GM18909 (cell line): ENCODE measurements at regions not wholly inside any gene's neighbourhood (a gene's known extent, or its start where the extent isn't known, plus 50 kb on each side); places are given as distances from the start of the nearest gene placed in this dataset.
"Not testable (repeated sequence)": the region's sequence is repeated elsewhere in the genome, so short reads cannot be mapped to it uniquely, and the experiment has no call there.

Experiments used
- ATAC-seq: cut with Tn5 transposase; IDR thresholded peaks from one replicate; pipeline ENCODE4 v1.9.1; 2021; ENCODE audit warnings: mild to moderate bottlenecking; ENCODE audit not compliant: unreplicated experiment, poor library complexity

DNA sequence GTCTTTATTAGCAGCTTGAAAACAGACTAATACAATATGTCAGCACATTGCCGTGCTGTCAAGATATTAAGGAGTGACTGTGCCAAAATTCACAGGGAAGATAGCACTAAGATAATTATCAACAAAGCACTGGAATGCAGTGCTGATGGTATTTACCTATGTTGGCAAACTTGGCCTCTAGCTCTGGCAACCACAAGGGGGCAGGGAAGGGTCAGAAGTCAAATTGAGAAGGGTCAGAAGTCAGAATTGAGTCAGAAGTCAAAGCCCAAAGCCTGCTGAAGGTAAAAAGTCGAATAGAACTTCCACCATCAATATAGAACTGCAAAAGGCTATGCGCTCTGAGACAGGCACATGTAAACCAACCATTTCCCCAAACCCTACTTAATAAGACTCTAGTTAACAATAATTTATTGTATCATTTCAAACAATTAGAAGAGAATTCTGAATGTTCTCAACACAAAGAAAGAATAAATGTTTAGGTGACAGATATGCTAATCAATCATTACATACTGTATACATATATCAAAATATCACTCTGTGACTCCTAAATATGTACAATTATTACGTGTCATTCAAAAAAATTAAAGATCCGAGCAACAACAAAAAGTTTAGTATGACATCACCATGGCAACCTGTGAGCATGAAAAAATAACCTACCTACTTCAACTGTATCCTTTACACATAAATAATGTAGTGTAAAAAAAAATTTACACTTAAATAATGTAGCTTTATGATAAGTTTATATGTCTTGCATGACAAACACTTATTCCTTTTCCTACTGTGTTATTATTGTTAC, 916.1 kb downstream of the KCNJ2 start:
- ATAC-seq: no peak

DNA sequence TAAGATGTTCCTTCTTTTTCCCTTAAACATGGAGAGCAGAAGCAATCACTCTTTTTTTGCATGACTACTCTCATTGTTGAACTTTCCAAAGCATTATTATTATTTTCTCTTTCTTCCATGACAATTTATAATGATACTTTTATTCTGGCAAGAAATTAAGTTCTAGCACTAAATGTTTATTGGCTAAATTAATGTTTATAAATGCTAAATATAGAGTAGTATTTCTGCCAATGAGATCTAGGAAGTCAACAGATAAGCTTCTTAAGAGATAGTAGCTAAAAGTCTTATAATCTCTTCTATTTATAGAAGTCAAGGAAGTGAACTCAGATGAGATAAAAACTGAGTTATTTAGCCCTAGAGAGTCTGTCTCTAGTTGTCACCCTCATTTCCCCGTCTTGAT, 920.1 kb downstream of the KCNJ2 start:
- ATAC-seq: no peak

DNA sequence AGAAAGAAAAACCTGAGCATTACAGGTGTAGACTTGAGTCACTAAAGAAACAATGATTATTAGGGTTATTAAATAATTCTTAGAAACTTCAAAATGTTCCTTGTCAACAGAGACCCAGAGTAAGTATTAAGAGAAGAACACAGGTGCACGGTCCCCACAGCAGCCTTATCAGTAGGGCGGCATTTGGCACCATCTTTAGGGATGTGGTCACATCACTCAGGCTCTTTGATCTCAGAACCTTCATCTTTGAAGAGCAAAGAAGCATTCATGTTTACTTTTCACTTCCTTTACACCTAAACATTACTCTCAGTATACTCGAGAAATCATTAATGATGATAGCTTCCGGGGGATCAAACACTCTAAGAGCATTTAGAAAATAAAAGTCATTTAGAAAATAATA, 928.7 kb downstream of the KCNJ2 start:
- no peak for ATAC-seq

DNA sequence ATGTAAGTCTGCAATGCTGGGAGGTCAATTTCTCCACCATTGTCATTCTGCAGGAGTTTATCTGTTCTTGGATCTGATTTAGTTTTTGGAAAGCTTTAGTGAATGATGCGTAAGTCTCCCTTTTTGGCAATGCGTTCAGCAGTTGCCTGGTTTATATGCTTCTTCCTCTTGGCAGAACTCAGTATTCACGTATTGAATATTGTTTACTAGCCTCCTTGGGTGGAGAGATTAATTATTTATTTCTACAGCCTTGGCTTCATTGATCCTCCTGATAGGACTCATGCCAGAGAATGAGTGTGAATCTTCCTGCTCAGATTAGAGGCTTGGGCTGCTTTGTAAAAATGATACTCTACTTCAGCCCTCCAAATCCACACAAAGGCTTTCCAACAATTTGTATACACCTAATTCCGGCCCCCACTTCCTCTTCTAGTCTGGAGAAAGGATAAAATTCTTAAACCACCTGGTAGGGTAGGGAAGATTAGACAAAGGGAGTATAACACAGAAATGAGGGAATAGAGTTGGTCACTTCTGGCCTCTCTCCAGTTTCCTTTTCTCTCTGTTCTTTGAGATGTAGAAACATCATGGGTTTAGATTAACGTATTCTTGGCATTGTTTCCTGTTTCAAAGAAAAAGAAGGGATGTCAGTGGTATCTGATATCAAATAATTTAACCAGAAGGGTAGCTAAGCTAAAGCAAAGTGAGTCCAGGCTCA, 929.8 kb downstream of the KCNJ2 start:
- ATAC-seq: no peak

DNA sequence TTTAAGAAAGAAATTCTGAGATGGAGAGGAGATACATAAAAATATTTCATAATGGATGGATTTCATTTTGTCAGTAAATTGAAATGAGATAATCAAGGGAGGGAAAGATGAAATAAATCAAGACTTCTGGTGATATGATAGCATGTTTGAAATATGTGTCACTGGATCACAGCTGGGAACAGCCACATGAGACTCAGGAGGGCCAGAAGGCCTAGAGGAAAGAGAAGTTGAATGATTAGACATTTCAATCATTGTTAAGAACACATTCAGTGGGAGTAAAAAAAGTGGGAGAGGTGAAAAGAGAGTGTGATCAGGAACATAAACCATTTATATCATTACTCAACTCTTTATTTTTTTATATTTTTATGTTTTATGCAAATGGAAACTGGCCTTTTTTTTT, 933.4 kb downstream of the KCNJ2 start:
- no peak for ATAC-seq

DNA sequence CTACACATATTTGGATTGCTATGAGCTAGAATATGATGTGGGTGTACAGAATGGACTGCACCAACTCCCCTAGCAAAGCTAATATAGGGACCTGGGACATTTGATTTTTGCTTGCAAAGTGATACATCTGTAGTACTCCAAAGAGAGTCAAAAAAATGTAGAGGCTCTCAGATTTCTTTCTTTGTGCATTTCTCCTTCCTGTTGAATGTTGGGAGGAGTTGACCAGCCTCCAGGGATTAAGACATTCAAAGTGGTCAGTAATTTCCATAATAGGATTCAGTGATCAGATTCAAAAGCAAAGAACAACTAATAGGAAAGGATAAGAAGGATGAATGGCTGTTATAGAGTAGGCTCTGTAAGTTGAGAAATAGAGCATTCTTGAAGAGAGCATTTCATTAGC, 934.9 kb downstream of the KCNJ2 start:
- ATAC-seq: no peak

DNA sequence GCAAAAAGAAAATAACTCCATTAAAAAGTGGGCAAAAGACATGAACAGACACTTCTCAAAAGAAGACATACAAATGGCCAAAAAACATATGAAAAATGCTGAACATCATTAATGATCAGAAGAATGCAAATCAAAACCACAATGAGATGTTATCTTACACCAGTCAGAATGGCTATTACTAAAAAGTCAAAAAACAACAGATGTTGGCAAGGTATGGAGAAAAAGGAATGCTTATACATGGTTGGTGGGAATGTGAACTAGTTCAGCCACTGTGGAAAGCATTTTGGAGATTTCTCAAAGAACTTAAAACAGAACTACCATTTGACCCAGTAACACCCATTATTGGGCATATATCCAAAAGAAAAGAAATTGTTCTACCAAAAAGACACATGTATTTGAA, 936.7 kb downstream of the KCNJ2 start:
- ATAC-seq: not testable (repeated sequence)

DNA sequence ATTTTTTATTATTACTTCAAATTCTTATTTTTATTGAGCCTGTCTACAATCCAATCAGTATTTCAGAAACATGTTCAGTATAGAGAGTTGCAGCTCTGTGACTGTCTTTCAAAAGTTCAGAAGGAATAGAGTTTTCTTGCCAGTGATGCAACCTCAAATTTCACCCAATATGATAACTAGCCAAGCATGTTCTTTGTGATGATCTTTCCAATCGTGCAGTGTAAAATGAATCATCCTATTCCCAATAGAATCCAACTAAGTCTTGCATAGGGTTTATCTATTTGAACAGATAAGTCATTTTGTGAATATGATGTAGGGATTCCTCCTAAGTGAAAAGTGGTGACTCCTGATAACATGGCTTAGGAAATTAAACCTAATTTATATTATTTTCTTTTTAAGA, 937.8 kb downstream of the KCNJ2 start:
- no peak for ATAC-seq

DNA sequence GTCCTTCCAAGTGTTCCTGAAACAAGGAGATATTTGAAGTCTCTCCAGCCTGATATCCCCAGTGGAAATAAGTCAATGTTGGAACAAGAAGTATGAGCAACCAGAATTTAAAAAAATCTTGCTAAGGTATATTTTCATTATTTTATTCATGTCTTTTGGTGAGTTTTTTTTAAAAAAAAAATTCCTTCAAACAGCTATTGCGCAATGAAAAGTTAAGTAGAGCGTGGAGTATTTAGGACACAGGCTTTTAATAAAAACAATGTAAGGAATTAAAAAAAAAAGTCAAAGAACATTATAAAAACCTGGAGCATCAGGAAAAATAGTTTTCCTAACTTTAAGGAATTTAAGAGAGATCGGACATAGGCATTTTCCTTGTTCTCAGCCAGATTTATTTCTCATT, 940.4 kb downstream of the KCNJ2 start:
- no peak for ATAC-seq

DNA sequence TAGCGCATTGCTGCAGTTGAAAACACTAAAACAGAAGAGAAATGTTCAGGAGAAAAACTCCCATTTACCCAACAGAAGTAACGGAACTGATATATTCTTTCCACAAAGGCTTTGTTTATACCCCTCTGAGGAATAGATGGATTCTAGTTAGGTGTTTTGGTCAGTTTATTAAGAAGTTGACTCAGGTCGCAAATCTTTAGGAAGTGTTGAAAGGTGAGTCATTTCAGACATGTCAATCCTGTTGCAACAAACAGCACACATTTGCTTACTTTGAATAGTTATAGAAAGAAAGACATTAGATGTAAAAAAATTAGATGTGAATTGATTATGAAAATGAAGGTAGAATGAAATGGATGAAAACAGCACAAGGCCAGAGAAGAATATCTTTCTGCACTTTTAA, 941.0 kb downstream of the KCNJ2 start:
- ATAC-seq: no peak

DNA sequence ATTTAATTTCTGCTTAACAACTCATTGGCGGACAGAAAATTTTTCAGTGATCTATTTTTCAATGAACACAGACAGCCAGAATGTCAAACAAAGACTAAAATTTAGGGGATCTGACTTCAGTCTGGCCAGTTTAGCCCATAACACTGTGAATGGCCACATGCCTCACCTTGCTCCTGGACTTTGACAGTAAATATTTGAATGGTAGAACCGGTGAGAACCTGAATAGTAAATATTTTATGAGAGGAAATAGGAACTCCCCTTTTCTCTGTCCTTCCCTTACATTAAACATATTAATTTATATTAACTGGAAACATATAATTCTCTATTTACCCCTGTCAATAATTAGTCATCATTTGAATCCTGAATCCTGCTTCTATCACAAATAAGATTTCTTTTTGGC, 942.1 kb downstream of the KCNJ2 start:
- ATAC-seq: no peak

DNA sequence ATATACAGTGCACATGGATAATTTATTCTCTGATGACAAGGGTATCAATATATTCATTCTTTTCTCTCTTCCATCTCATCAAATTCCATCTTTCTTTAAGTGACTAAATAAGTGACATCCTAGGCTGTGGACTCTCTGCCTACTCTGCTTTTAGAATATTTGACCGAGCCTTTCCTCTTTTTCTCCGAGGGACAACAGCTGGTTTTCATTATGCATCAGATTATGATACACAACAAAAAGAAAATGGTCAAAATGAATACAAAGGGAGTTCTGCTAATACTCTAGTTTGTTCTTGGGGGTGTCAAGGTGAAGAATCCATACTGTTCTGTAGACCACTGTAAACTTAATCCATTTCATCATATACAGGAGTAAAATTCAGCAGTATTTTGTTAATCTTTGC, 942.6 kb downstream of the KCNJ2 start:
- ATAC-seq: no peak

DNA sequence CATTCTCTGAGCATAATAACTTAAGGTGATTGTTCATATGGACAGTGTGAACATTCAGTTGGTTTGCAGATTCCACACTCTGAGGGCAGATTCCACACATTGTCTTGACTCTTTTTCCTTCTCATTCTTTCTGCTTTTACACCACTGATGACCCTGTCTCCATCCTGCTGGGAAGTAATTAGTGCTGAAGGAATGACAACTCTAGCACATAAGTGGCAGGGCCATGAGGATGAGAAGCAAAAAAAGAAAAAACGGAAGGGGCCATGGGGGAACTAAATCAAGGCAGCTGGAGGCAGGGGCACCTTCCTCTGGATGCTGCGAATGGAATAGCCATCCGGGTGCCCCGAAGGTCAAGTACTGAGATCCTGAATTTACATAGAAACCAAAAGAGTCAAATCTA, 944.0 kb downstream of the KCNJ2 start:
- no peak for ATAC-seq

DNA sequence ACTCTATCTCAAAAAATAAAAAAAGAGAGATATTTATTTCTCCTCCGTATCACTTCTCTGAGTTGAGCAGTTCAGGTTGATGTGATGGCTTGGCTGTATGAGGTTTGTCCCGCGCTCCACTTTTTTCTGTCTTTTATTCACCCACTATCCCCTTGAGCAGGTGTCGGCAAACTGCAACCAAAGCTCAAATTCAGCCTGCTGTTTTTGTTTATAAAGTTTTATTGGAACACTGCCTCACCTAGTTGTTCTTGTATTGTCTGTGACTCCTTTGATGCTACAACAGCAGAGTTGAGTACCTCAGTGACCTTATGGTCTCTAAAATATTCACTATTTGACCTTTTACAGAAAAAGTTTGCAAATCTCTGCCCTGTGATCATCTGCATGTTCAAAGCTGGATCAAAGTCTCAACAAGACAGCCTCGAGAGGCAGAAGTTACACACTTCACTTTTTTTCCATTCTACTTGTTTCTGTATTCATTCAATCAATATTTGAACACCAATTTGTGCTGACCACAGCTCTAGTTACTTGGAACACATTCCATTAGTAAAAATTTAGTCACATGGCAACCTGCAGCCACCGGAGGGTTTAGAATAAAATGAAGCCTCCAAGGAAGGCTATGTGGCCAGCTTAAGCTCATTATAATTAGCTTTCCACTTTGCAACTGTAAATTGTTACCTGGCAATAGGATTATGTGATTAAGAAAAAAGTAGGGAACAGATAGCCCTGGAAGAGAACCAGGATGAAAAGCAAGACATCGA, 945.8 kb downstream of the KCNJ2 start:
- ATAC-seq: no peak

DNA sequence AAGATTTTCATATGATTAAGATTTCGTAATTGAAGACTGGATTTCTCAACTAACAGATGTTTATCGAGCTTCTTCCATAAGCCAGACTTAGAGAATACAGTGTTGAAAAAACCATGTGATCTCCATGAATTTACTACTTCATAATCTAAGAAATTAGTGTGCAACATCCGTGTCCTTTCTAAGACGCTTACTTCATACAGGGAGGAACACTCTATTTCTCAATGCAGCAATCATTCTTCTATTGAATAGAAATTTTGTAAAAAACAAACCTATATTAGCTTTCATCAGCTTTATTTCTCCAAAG, 946.3 kb downstream of the KCNJ2 start:
- no peak for ATAC-seq

DNA sequence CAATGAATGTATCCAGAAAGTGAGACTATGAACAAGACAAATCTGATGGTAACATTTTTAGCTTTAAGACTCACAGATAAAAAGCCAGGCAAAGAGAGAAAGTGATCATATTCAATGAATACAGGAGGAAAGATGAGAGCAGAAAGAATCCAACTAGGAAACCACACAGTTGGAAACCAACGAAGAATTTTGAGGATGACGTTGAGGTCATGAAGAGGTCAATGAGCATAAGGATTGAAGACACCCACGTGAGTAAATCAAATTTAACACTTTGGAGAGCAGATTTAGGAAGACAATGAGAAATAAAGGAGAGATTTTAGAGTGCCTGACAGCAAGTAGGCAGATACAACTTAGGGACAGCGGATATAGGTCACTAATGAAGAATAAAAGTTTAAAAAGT, 948.1 kb downstream of the KCNJ2 start:
- no peak for ATAC-seq

DNA sequence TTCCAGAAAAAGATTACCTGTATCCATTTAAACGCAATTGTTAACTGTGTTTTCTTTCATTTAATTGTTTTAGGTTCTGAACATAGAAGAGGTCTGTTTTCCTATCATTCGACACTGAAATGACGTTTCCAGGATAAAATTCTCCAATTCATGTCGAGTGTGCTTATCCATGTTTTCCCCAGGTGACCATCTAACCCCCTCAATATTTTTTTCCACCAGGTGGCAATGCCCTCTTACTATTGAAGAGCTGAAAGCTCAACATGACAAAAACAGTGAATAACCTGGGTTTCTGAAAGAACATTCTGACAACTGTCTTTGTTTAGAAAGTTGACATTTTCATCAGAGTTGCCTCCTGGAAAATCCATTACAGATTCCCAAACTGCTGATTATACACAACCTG, 948.7 kb downstream of the KCNJ2 start:
- ATAC-seq: no peak

DNA sequence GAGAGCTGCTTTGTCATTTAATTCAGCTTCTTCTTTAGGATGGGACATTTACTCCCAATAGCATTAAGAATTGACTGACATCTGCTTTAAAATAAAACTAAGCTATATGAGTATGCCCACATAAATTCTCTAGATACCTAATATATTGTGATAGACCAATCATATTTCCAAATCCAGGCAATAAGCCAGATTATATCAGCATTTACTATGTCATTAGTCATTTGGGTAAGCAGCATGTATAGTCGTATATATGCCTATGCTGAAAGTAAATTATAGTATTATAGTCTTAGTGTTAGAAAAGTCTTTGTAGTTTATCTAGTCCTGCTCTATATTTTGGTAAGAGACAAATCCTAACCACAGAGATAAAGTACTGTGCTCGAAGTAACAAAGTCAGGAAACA, 958.1 kb downstream of the KCNJ2 start:
- ATAC-seq: no peak

DNA sequence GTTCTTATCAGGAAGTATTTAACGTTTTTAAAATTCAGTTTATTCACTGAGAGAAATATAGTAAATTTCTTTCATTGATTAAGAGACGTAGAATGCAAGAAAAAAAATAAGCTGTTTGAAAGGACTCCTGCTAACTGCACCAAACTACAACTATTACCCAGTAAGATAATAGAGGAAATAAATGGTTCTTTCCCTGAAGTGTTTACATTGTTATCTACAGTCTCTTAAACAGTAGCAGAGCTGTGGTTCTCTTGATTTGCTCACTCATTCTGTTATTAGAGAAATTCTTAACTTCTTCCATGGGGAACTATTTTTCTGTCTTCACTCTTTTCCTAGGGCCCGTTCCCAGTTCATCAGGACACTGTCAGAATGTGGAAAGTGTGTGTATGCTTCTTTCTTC, 973.0 kb downstream of the KCNJ2 start:
- no peak for ATAC-seq

DNA sequence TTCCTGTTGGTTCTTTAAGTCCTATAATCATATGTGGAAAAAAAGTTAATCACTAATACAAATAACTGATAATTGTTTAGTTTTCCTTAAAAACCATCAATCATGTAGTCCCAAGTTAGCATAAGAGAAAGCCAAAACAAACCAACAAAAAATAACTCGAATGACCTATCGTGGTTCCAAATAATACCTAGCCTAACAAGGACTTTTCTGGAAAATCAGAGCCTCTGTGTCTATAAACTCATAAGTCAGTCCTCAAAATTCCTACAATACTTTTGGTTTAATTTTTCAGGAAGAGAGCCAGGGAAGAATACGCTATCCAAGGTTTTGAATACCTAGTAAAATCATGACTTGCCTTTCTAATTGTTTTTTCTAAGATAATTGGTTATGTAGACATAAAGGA, 975.3 kb upstream of the SOX9 start:
- no peak for ATAC-seq

DNA sequence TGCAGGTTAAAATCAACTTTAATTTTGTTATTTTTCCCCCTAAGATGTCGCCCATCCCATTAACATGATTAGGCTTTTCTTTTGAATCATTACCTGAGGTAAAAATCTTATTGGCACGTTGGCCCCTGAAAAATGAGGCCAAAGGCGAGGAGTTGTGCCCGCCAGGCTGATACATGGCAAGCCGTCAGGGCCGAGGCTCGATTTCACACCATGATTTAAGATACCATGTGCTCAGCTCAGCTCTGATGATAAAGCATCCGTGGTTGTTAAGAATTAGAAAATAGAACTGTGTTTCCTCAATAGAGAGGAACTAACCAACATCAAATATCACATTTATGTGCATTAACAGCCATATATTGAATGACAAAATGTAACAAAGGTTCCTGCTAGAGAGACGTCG, 972.9 kb upstream of the SOX9 start:
- ATAC-seq: no peak

DNA sequence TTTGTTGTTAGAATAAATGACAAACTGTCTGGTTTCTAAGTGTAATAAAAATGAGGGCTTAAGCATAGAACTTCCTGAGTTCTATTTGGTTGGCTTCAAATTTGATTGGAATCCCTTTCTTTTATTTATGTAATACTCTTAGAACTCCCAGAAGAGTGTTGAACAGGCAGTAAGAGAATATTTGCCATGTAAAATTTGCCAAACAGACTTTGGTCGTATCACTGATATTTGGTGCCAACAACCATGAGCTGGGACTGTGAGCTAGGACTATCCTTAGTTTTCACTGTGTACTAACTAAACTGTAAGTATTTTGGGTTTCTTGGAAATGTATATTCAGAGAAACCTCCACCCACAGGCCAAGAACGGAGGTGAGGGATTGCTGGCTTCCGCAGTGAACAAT, 971.2 kb upstream of the SOX9 start:
- no peak for ATAC-seq
